ENCODE measurements at regions not wholly inside any gene's neighbourhood (a gene's known extent, or its start where the extent isn't known, plus 50 kb on each side); places are given as distances from the start of the nearest gene placed in this dataset.

DNA sequence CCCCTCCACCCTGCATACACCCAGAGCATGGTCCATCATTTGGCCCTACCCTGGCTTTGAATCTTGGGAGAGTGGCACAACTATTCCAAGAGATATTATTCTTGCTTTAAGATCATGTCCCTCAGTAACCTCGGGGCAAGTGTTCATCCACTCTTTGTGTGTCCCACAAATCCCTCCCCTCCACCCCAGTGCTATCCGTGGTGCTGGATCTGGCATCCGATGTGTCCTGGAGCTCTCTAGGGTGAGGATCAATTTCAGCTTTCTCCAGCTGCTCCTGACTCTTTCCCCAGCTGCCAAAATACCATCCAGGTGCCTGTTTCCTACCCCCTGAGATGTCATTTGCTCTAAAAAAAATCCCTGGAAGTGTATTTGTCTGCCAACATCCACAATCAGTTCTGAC lies 64.8 kb upstream of the CMKLR1 start:
- intact Hi-C loops (cut with DNase I): no loop called here
- no peak overlapping the region for H3K4me3 ChIP-seq
- H3K9me3 ChIP-seq: peaks cover 0 to 13% (median 6%) of the 10 kb centered on the region in 4 donors
- no peaks in the 10 kb centered on the region for H3K36me3 ChIP-seq
- H3K4me1 ChIP-seq: peaks cover 0 to 17% (median 14%) of the 10 kb centered on the region in 4 donors
- DNase-seq (ENCODE audit: extremely low spot score): no peak
- TF ChIP-seq POLR2AphosphoS5 (IDR thresholded peaks at IDR 0.05) (no peak), EP300 (IDR thresholded peaks at IDR 0.05) (no peak)
- TF ChIP-seq, protein P1, sequence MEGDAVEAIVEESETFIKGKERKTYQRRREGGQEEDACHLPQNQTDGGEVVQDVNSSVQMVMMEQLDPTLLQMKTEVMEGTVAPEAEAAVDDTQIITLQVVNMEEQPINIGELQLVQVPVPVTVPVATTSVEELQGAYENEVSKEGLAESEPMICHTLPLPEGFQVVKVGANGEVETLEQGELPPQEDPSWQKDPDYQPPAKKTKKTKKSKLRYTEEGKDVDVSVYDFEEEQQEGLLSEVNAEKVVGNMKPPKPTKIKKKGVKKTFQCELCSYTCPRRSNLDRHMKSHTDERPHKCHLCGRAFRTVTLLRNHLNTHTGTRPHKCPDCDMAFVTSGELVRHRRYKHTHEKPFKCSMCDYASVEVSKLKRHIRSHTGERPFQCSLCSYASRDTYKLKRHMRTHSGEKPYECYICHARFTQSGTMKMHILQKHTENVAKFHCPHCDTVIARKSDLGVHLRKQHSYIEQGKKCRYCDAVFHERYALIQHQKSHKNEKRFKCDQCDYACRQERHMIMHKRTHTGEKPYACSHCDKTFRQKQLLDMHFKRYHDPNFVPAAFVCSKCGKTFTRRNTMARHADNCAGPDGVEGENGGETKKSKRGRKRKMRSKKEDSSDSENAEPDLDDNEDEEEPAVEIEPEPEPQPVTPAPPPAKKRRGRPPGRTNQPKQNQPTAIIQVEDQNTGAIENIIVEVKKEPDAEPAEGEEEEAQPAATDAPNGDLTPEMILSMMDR (IDR thresholded peaks at IDR 0.05): no peak
- H3K27me3 ChIP-seq: no peaks in the 10 kb centered on the region
- 29% methylated on average over 3 of the region's 3 CpGs for WGBS
- no peak overlapping the region for H3K27ac ChIP-seq (replicated peaks in 1 of 4)

- no peaks in the 10 kb centered on the region for H3K36me3 ChIP-seq
- H3K4me1 ChIP-seq: peaks cover 0 to 22% (median 17%) of the 10 kb centered on the region in 4 donors
- WGBS: 46% methylated on average over 2 of the region's 3 CpGs
- H3K9me3 ChIP-seq: peaks cover 0 to 12% (median 6%) of the 10 kb centered on the region in 4 donors
- no peak overlapping the region for H3K27ac ChIP-seq (replicated peaks in 1 of 4)
- TF ChIP-seq, protein P1 (IDR thresholded peaks at IDR 0.05): no peak
- no peak for TF ChIP-seq POLR2A (IDR thresholded peaks at IDR 0.05; ENCODE audit: low read depth)
- no peak for TF ChIP-seq EP300 (IDR thresholded peaks at IDR 0.05)
- TF ChIP-seq POLR2AphosphoS5 (IDR thresholded peaks at IDR 0.05): no peak
- intact Hi-C loops (cut with DNase I): no loop called here
- no peak overlapping the region for H3K4me3 ChIP-seq
- DNase-seq (ENCODE audit: extremely low spot score): no peak
- no peaks in the 10 kb centered on the region for H3K27me3 ChIP-seq
Observed at GRCh38 chr12:108401964-108402363, 62.9 kb upstream of the CMKLR1 start.

- no peaks in the 10 kb centered on the region for H3K27me3 ChIP-seq
- TF ChIP-seq POLR2A (IDR thresholded peaks at IDR 0.05; ENCODE audit: low read depth) (no peak), POLR2AphosphoS5 (IDR thresholded peaks at IDR 0.05) (no peak), EP300 (IDR thresholded peaks at IDR 0.05) (no peak)
- TF ChIP-seq, protein P1 (IDR thresholded peaks at IDR 0.05): no peak
- H3K4me3 ChIP-seq: no peak overlapping the region
- peaks cover 0 to 4% (median 1%) of the 10 kb centered on the region in 4 donors for H3K9me3 ChIP-seq
- H3K36me3 ChIP-seq: no peaks in the 10 kb centered on the region
- H3K4me1 ChIP-seq: peaks cover 0 to 22% (median 17%) of the 10 kb centered on the region in 4 donors
- WGBS: 66% methylated on average over 3 of the region's 3 CpGs
- no peak for DNase-seq (ENCODE audit: extremely low spot score)
- intact Hi-C loops (cut with DNase I): no loop called here
- no peak overlapping the region for H3K27ac ChIP-seq (replicated peaks in 1 of 4)
Observed at GRCh38 chr12:108400900-108401480, 61.9 kb upstream of the CMKLR1 start.

DNA sequence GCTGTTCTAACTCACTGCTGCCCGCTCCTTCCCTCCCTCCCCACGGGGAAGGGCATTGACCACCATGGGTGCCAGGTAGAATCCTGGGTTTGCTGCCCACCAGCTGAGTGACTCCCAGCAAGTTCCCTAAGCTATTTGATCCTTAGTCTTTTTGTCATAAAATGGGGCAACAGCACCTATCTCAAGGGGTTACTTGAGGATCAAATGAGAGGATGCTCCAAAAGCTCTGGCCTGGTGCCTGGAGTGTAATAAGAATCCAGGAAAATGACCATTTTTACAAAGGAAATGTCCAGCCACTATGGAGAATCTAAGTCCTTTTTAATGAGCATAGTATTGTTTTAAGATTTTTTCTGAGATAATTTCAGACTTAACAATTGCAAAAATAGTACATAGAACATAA lies 61.4 kb upstream of the CMKLR1 start:
- no peak for DNase-seq (ENCODE audit: extremely low spot score)
- H3K27ac ChIP-seq (replicated peaks in 1 of 4): no peak overlapping the region
- H3K4me3 ChIP-seq: no peak overlapping the region
- H3K9me3 ChIP-seq: no peaks in the 10 kb centered on the region
- TF ChIP-seq EP300 (IDR thresholded peaks at IDR 0.05) (no peak), POLR2AphosphoS5 (IDR thresholded peaks at IDR 0.05) (no peak), POLR2A (IDR thresholded peaks at IDR 0.05; ENCODE audit: low read depth) (no peak)
- TF ChIP-seq, protein P1 (IDR thresholded peaks at IDR 0.05): no peak
- H3K27me3 ChIP-seq: no peaks in the 10 kb centered on the region
- peaks cover 0 to 22% (median 17%) of the 10 kb centered on the region in 4 donors for H3K4me1 ChIP-seq
- WGBS: 83% methylated on average over 1 of the region's 2 CpGs
- intact Hi-C loops (cut with DNase I): no loop called here
- no peaks in the 10 kb centered on the region for H3K36me3 ChIP-seq

GRCh38 chr12:108400056-108400455 lies 60.9 kb upstream of the CMKLR1 start:
- Histone ChIP-seq H3K4me1 (peaks cover 0 to 25% (median 19%) of the 10 kb centered on the region in 4 donors), H3K9me3 (no peaks in the 10 kb centered on the region), H3K27me3 (no peaks in the 10 kb centered on the region), H3K4me3 (no peak overlapping the region), H3K36me3 (no peaks in the 10 kb centered on the region), H3K27ac (replicated peaks in 1 of 4) (no peak overlapping the region)
- TF ChIP-seq EP300 (IDR thresholded peaks at IDR 0.05) (no peak), POLR2A (IDR thresholded peaks at IDR 0.05; ENCODE audit: low read depth) (no peak), POLR2AphosphoS5 (IDR thresholded peaks at IDR 0.05) (no peak)
- TF ChIP-seq, protein P1 (IDR thresholded peaks at IDR 0.05): no peak
- DNase-seq (ENCODE audit: extremely low spot score): no peak
- intact Hi-C loops (cut with DNase I): no loop called here
- 68% methylated on average over 3 of the region's 3 CpGs for WGBS

Data from esophagus muscularis mucosa (tissue), 4 donors.